ENCODE measurements at regions not wholly inside any gene's neighbourhood (a gene's known extent, or its start where the extent isn't known, plus 50 kb on each side); places are given as distances from the start of the nearest gene placed in this dataset.
A peak's percentile ranks its signal among the peaks of the same experiment; 100 is the strongest.

DNA sequence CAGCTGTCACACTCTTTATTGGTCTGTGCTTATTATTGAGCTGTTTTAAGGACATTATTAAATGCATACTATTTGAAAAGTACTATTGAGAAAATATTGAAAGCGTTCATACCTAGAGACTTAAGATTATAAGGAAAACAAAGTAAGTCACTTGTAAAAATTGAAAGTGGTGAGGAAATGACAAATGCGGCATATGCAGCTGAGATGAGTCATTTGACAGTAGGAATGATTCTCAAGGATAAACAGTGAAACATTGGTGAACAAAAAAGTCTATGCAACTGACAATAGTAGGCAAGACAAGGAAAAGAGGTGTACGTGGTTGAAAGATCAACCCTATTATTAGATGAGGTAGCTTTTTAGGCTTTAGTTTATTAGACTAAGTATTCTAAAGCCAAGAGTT is 82.6 kb upstream of the MAP10 start:
- Histone ChIP-seq H3K27me3 (no peaks in the 10 kb centered on the region), H3K9me3 (no peaks in the 10 kb centered on the region), H3K4me3 (no peak overlapping the region), H3K4me1 (peaks cover 0 to 6% of the 10 kb centered on the region in 2 donors), H3K36me3 (no peaks in the 10 kb centered on the region), H3K27ac (no peak overlapping the region)
- intact Hi-C loops (cut with DNase I): no loop called here
- TF ChIP-seq, protein P1, sequence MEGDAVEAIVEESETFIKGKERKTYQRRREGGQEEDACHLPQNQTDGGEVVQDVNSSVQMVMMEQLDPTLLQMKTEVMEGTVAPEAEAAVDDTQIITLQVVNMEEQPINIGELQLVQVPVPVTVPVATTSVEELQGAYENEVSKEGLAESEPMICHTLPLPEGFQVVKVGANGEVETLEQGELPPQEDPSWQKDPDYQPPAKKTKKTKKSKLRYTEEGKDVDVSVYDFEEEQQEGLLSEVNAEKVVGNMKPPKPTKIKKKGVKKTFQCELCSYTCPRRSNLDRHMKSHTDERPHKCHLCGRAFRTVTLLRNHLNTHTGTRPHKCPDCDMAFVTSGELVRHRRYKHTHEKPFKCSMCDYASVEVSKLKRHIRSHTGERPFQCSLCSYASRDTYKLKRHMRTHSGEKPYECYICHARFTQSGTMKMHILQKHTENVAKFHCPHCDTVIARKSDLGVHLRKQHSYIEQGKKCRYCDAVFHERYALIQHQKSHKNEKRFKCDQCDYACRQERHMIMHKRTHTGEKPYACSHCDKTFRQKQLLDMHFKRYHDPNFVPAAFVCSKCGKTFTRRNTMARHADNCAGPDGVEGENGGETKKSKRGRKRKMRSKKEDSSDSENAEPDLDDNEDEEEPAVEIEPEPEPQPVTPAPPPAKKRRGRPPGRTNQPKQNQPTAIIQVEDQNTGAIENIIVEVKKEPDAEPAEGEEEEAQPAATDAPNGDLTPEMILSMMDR (IDR thresholded peaks at IDR 0.05): no peak
- ATAC-seq (no peak), DNase-seq (no peak)

DNA sequence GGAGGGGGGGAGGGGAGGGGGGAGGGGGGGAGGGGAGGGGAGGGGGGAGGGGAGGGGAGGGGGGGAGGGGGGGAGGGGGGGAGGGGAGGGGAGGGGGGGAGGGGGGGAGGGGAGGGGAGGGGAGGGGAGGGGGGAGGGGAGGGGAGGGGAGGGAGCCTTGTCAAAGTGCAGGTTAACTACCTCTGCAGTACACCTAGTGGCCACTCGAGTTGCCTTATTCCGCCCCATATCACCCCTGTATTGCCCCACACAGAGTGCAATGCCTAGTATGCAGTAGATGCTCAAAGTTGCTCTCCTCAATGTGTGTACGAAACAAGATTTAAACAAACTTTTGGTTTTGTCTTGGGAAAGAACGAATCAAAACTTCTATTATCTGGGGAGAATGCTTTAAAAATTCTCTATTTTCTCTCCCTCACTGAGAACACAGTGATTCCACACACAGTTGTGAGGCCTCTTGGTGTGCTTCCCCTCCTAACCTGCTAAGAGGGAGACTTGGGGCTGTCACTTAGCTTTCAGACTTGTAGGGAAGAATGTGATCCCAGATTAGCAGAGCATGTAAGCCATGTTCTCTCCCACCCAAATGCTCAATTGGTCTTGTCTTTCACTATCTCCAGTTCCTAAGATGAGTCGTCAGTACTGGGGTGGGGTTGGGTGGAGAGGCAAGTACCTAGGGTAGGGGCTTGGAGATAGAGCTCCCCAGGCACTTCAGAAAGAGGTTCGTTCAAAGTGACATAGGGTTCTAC is 79.7 kb upstream of the MAP10 start:
- H3K4me1 ChIP-seq: no peaks in the 10 kb centered on the region
- H3K4me3 ChIP-seq: no peak overlapping the region
- TF ChIP-seq, protein P1 (IDR thresholded peaks at IDR 0.05): no peak
- H3K9me3 ChIP-seq: no peaks in the 10 kb centered on the region
- DNase-seq (no peak), ATAC-seq (no peak)
- intact Hi-C loops (cut with DNase I): no loop called here
- no peaks in the 10 kb centered on the region for H3K27me3 ChIP-seq
- H3K27ac ChIP-seq: no peak overlapping the region
- H3K36me3 ChIP-seq: no peaks in the 10 kb centered on the region

DNA sequence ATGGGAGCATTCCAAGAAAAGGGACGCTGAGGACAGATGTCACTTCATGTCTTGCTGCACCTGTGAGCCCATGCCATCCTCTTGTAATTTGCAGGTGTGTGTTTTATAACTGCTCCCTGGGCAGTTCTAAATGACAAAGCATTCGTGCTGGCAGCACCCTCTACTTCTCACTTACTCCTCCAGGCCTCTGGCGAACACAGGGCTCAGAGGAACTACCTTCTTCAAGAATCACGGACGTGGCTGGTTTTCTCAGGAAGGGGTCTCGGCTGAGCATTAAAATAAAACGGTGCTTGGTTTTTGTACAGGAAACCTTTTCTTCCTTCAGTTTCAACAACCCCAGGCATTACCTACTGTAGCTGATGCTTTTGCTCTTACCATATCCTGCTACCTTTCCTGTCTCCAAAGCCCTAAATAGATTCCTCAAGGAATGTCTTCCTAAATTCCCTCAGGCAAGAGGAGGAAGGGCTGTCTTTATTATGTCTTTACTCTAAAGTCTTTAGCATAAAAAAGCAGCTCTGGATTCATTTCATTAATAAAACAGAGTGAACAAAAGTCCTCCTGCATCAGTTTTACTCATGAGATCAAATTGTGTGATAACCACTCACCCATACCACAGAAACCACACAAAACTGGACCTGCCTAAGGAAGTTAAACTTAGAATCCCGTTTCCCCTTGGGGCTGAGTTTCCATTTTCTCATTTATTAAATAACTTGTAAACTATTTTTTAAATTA is 79.0 kb upstream of the MAP10 start:
- no peak for ATAC-seq

DNA sequence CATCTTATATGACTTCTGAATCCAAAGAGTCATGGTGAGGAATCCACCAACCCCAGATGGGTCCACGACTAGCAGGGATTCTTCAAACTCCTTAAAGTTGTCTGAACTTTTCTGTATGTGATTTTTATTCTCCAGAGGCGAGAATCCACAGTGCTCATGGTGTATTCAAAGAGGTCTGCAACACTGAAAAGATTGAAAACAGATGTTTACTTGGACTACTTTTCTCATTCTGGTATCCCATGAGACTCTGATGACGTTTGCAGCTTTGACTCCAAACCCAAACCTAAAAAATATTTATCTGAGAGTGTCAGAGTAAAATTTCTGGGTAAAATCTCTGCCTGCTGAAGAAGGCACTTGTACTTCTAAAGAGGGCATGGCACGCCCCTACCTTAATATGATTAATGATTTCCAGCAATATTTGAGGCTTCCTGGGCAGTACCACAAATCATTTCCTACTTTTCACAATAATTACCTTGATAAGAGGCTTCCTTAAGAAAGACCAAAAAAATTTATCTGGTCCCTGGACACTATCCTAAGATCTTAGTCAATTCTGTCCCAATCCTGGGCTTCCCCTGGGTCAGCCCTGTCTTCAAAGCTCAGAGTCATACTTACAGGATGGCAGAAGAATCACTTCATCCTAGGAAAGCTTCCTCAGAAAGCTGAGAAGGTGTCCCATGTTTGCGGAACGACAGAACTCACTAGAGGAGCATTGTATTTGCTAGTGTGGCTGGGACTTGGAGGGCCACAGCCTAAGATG is 76.5 kb upstream of the MAP10 start:
- DNase-seq (peak in 1 of 4 donors; percentile 33), ATAC-seq (no peak)
- no peaks in the 10 kb centered on the region for H3K9me3 ChIP-seq
- H3K36me3 ChIP-seq: no peaks in the 10 kb centered on the region
- no peaks in the 10 kb centered on the region for H3K27me3 ChIP-seq
- TF ChIP-seq, protein P1 (IDR thresholded peaks at IDR 0.05): no peak
- no peaks in the 10 kb centered on the region for H3K4me1 ChIP-seq
- no peak overlapping the region for H3K4me3 ChIP-seq
- no peak overlapping the region for H3K27ac ChIP-seq
- intact Hi-C loops (cut with DNase I): no loop called here

More for the DNA sequence above, 79.0 kb upstream of the MAP10 start:
- no peaks in the 10 kb centered on the region for H3K27me3 ChIP-seq
- intact Hi-C loops (cut with DNase I): no loop called here
- H3K4me1 ChIP-seq: no peaks in the 10 kb centered on the region
- no peak overlapping the region for H3K4me3 ChIP-seq
- H3K27ac ChIP-seq: no peak overlapping the region
- no peaks in the 10 kb centered on the region for H3K36me3 ChIP-seq
- H3K9me3 ChIP-seq: no peaks in the 10 kb centered on the region
- TF ChIP-seq, protein P1 (IDR thresholded peaks at IDR 0.05): no peak
- DNase-seq: no peak
